Spleen (tissue), 11 donors: ENCODE measurements at regions not wholly inside any gene's neighbourhood (a gene's known extent, or its start where the extent isn't known, plus 50 kb on each side); places are given as distances from the start of the nearest gene placed in this dataset.
"Not testable (repeated sequence)": the region's sequence is repeated elsewhere in the genome, so short reads cannot be mapped to it uniquely, and the experiment has no call there.

Experiments
- DNase-seq: peaks from one replicate; pipeline ENCODE4 v3.0.0-alpha.2; 2020
- H3K27ac ChIP-seq, 8 donors: fragments of 200-600 bp; sonication (generic) in 7 of 8; 1 replicate in 4 of 8; 2 replicates in 4 of 8; pipeline versions ENCODE4 v1.5.0 to v1.8.0; 2016 to 2021; ENCODE audit warnings: inconsistent platforms in 4 of 8, mild to moderate bottlenecking in 4 of 8, moderate library complexity in 1 of 8
- H3K27me3 ChIP-seq, 7 donors: fragments of 200-600 bp; sonication (generic) in 6 of 7; replicated peaks in 1 of 7; 1 replicate in 4 of 7; 2 replicates in 3 of 7; pipeline versions ENCODE4 v1.5.0 to v1.8.0; 2016 to 2021; ENCODE audit warnings: inconsistent platforms in 3 of 7, mild to moderate bottlenecking in 1 of 7
- H3K36me3 ChIP-seq, 6 donors: fragments of 200-600 bp; sonication (generic) in 5 of 6; 1 replicate in 4 of 6; 2 replicates in 2 of 6; pipeline versions ENCODE4 v1.5.0 to v1.8.0; 2016 to 2021; ENCODE audit warnings: inconsistent platforms in 2 of 6
- H3K4me1 ChIP-seq, 6 donors: fragments of 200-600 bp; sonication (generic) in 5 of 6; 1 replicate in 3 of 6; 2 replicates in 3 of 6; pipeline versions ENCODE4 v1.5.0 to v1.8.0; 2016 to 2021; ENCODE audit warnings: inconsistent platforms in 3 of 6
- H3K4me3 ChIP-seq, 8 donors: fragments of 200-600 bp; sonication (generic) in 7 of 8; 1 replicate in 4 of 8; 2 replicates in 4 of 8; pipeline versions ENCODE4 v1.5.0 to v1.8.0; 2016 to 2021; ENCODE audit warnings: inconsistent platforms in 4 of 8, mild to moderate bottlenecking in 4 of 8, moderate library complexity in 2 of 8
- H3K9me3 ChIP-seq, 8 donors: fragments of 200-600 bp; sonication (generic) in 7 of 8; 1 replicate in 4 of 8; 2 replicates in 4 of 8; pipeline versions ENCODE4 v1.5.0 to v1.8.0; 2016 to 2021; ENCODE audit warnings: inconsistent platforms in 4 of 8
- CTCF ChIP-seq, 11 experiments: fragments of 200-600 bp in 7 of 11; fragments of 450-650 bp in 4 of 11; sonication (generic) in 4 of 11; IDR thresholded peaks in 8 of 11; conservative IDR thresholded peaks in 3 of 11; 1 replicate in 7 of 11; 2 replicates in 4 of 11; pipeline versions ENCODE4 v1.4.0 to v1.8.0; 2016 to 2021; ENCODE audit warnings: antibody characterized with exemption in 11 of 11, inconsistent platforms in 4 of 11, mild to moderate bottlenecking in 1 of 11
- POLR2A ChIP-seq, 3 donors: fragments of 450-650 bp; IDR thresholded peaks; one replicate each; pipeline ENCODE4 v1.5.1; 2017; ENCODE audit warnings: antibody characterized with exemption in 3 of 3, mild to moderate bottlenecking in 1 of 3
- POLR2AphosphoS5 ChIP-seq, 3 donors: sonication (generic); formaldehyde crosslinking; IDR thresholded peaks; one replicate each; pipeline ENCODE4 v1.5.1; 2017; ENCODE audit warnings: antibody characterized with exemption in 3 of 3
- WGBS, 5 donors: extraction: QIAGEN DNeasy Blood & Tissue Kit in 3 of 5; methylation state at CpG; one replicate each; pipeline versions ENCODE4 v1.1.5 to v1.1.7; 2013 to 2018; 5-methylcytosine and 5-hydroxymethylcytosine counted together
- intact Hi-C: fragments of 100-400 bp; cut with DNase I; formaldehyde crosslinking; loops from one replicate; pipeline ENCODE4 v1.15.0; 2023; ENCODE audit warnings: low total_unique reads
- donor health status: healthy with polysubstance abuse.
- donor health status: DM: no; HTN: no; CAD: no; lungs with moderate emphysema.
- donor health status: DM: no; HTN: no; CAD: no.
- donor health status: Bipolar disorder and iron deficiency.
- donor health status: healthy.
- donor health status: DM: no; HTN: no; CAD: no.
- donor health status: DM: yes; HTN: yes; CAD: no.

- TF ChIP-seq POLR2A (IDR thresholded peaks at IDR 0.05), result no peak
- no peak for TF ChIP-seq POLR2AphosphoS5 (IDR thresholded peaks at IDR 0.05)
- TF ChIP-seq CTCF (IDR thresholded peaks at IDR 0.05 in 8 of 11, conservative IDR thresholded peaks at IDR 0.05 in 3 of 11), result no peak
- no peaks in the 10 kb centered on the region for H3K9me3 ChIP-seq
- H3K4me3 ChIP-seq, result no peak overlapping the region
- no peak for DNase-seq
- 82 to 95% (median 92%) methylated on average over 1 of the region's 1 CpG for WGBS, 5 donors
- intact Hi-C loops, result no loop called here
- no peaks in the 10 kb centered on the region for H3K27me3 ChIP-seq
- H3K27ac ChIP-seq, result no peak overlapping the region
- H3K36me3 ChIP-seq, result no peaks in the 10 kb centered on the region
- H3K4me1 ChIP-seq, result no peaks in the 10 kb centered on the region
Observed at GRCh38 chr5:99589424-99589823, 660.6 kb upstream of the CHD1 start.

GRCh38 chr5:99587983-99588382 is 659.2 kb upstream of the CHD1 start:
- Histone ChIP-seq H3K36me3 (no peaks in the 10 kb centered on the region), H3K27me3 (no peaks in the 10 kb centered on the region), H3K4me3 (no peak overlapping the region), H3K27ac (no peak overlapping the region), H3K4me1 (no peaks in the 10 kb centered on the region), H3K9me3 (no peaks in the 10 kb centered on the region)
- intact Hi-C loops, result no loop called here
- no peak for DNase-seq
- TF ChIP-seq POLR2AphosphoS5 (IDR thresholded peaks at IDR 0.05) (no peak), CTCF (IDR thresholded peaks at IDR 0.05 in 8 of 11, conservative IDR thresholded peaks at IDR 0.05 in 3 of 11) (no peak), POLR2A (IDR thresholded peaks at IDR 0.05) (no peak)
- 63 to 86% (median 72%) methylated on average over 1 of the region's 1 CpG for WGBS, 5 donors

GRCh38 chr5:99586878-99587277 is 658.1 kb upstream of the CHD1 start:
- H3K27ac ChIP-seq, result no peak overlapping the region
- DNase-seq, result no peak
- no peaks in the 10 kb centered on the region for H3K36me3 ChIP-seq
- intact Hi-C loops, result no loop called here
- H3K4me3 ChIP-seq, result no peak overlapping the region
- H3K9me3 ChIP-seq, result no peaks in the 10 kb centered on the region
- TF ChIP-seq POLR2AphosphoS5 (IDR thresholded peaks at IDR 0.05) (no peak), CTCF (IDR thresholded peaks at IDR 0.05 in 8 of 11, conservative IDR thresholded peaks at IDR 0.05 in 3 of 11) (no peak)
- no peaks in the 10 kb centered on the region for H3K27me3 ChIP-seq
- H3K4me1 ChIP-seq, result no peaks in the 10 kb centered on the region

GRCh38 chr5:99581204-99581603 is 652.4 kb upstream of the CHD1 start:
- H3K36me3 ChIP-seq, H3K27ac ChIP-seq, H3K4me1 ChIP-seq, H3K4me3 ChIP-seq, intact Hi-C loops, H3K27me3 ChIP-seq, DNase-seq, H3K9me3 ChIP-seq: not testable (repeated sequence)
- 51 to 76% (median 74%) methylated on average over 3 of the region's 3 CpGs for WGBS, 5 donors

GRCh38 chr5:99562937-99563627 is 634.3 kb upstream of the CHD1 start:
- H3K4me3 ChIP-seq, H3K27me3 ChIP-seq, H3K27ac ChIP-seq, H3K36me3 ChIP-seq, DNase-seq, H3K4me1 ChIP-seq, H3K9me3 ChIP-seq, intact Hi-C loops: not testable (repeated sequence)
- WGBS, 5 donors, result 81 to 91% (median 85%) methylated on average over 15 of the region's 15 CpGs
